A673 (cell line): ENCODE measurements at regions not wholly inside any gene's neighbourhood (a gene's known extent, or its start where the extent isn't known, plus 50 kb on each side); places are given as distances from the start of the nearest gene placed in this dataset.

Experiments used
- EZH2 ChIP-seq: fragments of 200-600 bp; sonication (generic); IDR thresholded peaks from 2 replicates; pipeline ENCODE4 v1.6.1; 2017; ENCODE audit warnings: borderline replicate concordance, low read depth, mild to moderate bottlenecking, mixed read lengths, antibody characterized with exemption, low read length; ENCODE audit not compliant: poor library complexity, severe bottlenecking
- TF ChIP-seq, protein P1 (sequence below): fragments of 300-800, 200-600 bp; sonication (generic); conservative IDR thresholded peaks from 2 replicates; pipeline ENCODE4 v1.5.1; 2017; ENCODE audit warnings: low read depth, mild to moderate bottlenecking, antibody characterized with exemption, low read length, moderate library complexity, mixed read lengths

DNA sequence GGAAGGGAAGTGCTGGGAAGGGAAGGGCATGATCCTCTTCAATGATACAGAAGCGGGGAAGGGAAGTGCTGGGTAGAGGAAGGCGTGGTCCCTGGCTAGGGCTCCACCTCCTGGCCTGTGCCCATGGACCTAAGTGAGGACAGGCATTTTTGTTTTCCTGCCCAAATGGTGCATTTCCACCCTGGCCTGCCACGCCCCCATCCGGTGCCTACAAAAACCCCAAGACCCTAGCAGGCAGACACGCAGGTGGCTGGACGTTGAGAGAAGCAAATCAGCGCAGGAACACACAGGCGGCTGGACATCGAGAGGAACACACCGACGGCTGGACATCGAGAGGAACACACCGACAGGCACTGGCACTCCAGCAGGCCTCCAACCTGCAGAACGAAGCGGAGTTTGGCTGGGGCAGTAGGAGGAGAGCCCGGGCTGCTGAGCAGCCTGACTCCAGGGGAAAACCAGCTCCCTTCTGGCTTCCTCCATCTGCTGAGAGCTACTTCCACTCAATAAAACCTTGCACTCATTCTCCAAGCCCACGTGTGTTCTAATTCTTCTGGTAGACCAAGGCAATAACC is 628.3 kb downstream of the BUD13 start:
- TF ChIP-seq, protein P1, sequence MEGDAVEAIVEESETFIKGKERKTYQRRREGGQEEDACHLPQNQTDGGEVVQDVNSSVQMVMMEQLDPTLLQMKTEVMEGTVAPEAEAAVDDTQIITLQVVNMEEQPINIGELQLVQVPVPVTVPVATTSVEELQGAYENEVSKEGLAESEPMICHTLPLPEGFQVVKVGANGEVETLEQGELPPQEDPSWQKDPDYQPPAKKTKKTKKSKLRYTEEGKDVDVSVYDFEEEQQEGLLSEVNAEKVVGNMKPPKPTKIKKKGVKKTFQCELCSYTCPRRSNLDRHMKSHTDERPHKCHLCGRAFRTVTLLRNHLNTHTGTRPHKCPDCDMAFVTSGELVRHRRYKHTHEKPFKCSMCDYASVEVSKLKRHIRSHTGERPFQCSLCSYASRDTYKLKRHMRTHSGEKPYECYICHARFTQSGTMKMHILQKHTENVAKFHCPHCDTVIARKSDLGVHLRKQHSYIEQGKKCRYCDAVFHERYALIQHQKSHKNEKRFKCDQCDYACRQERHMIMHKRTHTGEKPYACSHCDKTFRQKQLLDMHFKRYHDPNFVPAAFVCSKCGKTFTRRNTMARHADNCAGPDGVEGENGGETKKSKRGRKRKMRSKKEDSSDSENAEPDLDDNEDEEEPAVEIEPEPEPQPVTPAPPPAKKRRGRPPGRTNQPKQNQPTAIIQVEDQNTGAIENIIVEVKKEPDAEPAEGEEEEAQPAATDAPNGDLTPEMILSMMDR = no peak
- TF ChIP-seq EZH2 = no peak
